Keratinocyte (primary cell): ENCODE measurements at regions not wholly inside any gene's neighbourhood (a gene's known extent, or its start where the extent isn't known, plus 50 kb on each side); places are given as distances from the start of the nearest gene placed in this dataset.

Experiments
- EZH2 ChIP-seq: IDR thresholded peaks from one replicate; pipeline ENCODE4 v1.6.1; 2012; ENCODE audit warnings: inconsistent platforms, mild to moderate bottlenecking, low read length, moderate library complexity
- TF ChIP-seq, protein P1 (sequence below), 3 experiments: IDR thresholded peaks in 1 of 3; conservative IDR thresholded peaks in 1 of 3; optimal IDR thresholded peaks in 1 of 3; 2 replicates in 2 of 3; 3 replicates in 1 of 3; pipeline versions ENCODE3 to v1.5.1; 2011; ENCODE audit warnings: low read length in 3 of 3, mild to moderate bottlenecking in 3 of 3, moderate library complexity in 2 of 3, control low read depth in 1 of 3, inconsistent platforms in 1 of 3; ENCODE audit not compliant: insufficient read depth in 2 of 3; ENCODE audit errors: extremely low read depth in 1 of 3

DNA sequence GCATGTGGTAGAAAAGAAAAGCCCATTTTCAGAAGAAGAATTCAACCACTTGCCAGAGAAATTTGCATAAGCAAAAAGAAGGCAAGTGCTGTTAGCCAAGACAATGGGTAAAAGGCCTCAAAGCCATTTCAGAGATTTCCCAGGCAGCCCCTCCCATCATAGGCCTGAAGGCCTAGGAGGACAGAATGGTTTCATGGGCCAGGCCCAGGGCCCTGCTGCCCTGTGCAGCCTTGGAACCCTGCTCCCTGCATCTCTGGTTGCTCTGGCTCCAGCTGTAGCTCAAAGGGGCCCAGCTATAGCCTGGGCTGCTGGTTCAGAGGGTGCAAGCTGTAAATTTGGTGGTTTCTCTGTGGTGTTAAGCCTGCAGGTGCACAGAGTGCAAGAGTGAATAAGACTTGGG is 212.8 kb downstream of the EFNB2 start:
- TF ChIP-seq, protein P1, sequence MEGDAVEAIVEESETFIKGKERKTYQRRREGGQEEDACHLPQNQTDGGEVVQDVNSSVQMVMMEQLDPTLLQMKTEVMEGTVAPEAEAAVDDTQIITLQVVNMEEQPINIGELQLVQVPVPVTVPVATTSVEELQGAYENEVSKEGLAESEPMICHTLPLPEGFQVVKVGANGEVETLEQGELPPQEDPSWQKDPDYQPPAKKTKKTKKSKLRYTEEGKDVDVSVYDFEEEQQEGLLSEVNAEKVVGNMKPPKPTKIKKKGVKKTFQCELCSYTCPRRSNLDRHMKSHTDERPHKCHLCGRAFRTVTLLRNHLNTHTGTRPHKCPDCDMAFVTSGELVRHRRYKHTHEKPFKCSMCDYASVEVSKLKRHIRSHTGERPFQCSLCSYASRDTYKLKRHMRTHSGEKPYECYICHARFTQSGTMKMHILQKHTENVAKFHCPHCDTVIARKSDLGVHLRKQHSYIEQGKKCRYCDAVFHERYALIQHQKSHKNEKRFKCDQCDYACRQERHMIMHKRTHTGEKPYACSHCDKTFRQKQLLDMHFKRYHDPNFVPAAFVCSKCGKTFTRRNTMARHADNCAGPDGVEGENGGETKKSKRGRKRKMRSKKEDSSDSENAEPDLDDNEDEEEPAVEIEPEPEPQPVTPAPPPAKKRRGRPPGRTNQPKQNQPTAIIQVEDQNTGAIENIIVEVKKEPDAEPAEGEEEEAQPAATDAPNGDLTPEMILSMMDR (optimal IDR thresholded peaks at IDR 0.05 in 1 of 3, IDR thresholded peaks at IDR 0.05 in 1 of 3, conservative IDR thresholded peaks at IDR 0.05 in 1 of 3; ENCODE audit: extremely low read depth in 1 of 3, insufficient read depth in 2 of 3, low read length in 3 of 3): no peak
- no peak for TF ChIP-seq EZH2
